ENCODE measurements at regions not wholly inside any gene's neighbourhood (a gene's known extent, or its start where the extent isn't known, plus 50 kb on each side); places are given as distances from the start of the nearest gene placed in this dataset.

DNA sequence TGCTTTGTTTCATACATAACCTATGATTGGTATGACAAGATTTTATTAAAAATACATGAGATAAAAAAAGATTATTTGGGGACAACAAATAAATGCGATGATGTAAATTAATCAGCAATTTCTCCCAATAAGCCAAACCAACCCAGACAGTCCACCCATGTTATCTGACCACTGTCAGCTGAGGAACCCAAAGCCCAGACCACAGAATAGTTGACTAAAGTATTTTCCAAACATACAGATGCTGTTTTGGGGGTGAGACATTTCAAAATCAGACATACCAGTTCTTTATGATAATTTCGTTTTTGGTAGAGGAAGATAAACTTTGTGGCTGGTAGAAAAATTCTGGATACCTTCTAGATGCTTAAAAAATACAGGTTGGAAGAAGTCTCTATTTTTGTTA is 650.8 kb upstream of the FAM241A start:
- no peak for DNase-seq (ENCODE audit: low read depth)

DNA sequence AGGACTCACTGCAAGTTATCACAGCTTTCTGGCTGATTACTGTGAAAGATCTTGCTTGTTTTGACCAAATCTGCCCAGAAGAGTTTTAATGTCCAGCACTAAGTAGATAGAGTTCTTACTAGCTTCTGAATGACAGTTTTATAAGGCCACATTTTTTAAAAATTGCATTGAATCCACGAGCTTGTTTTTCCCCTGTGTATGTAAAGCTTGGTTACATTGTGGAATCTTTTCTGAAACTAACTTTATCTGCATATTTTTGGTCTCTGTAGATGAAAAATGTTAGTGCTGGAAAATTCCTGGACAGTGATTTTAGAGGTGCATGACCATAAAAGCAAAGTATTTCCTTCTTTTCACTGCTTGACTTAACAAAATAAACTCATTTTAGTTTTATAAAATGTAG is 650.3 kb upstream of the FAM241A start:
- no peak for DNase-seq (ENCODE audit: low read depth)

DNA sequence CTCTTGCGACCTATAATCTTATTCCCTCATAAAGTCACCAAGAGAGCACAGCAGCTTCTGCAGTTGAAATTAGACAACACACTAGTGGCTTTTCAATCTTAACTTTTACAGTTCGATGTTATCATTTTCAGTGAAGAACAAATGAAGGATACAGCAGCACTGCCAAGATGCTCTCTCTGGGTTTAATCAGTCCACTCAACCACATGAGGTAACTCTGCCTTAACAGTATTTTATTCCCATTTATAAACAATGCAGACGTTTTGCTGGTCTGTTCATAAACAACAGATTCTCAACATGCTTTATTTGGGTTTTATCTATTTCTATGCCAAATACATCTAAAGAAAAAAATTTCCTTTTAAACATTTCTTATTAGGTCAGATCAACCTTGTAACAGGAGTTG is 646.0 kb upstream of the FAM241A start:
- no peak for DNase-seq (ENCODE audit: low read depth)

DNA sequence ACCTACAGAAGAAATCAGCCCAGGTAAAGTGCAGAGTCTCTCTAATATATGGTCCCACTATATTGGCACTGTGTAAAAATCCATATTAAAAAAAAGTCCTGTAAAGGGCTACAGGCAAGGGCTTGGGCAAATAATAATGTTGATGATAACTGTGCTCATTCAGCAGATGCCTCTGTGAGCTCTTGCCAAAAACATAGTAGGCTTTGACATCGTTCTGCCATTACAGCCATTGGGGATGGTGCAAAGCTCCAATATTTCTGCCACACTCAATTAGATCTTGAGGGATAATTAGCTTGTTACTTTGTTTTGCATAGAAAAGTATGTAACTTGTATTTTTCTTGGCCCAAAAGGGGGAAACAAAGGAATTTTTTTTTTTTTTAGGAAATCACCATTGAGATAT is 645.5 kb upstream of the FAM241A start:
- no peak for DNase-seq (ENCODE audit: low read depth)

DNA sequence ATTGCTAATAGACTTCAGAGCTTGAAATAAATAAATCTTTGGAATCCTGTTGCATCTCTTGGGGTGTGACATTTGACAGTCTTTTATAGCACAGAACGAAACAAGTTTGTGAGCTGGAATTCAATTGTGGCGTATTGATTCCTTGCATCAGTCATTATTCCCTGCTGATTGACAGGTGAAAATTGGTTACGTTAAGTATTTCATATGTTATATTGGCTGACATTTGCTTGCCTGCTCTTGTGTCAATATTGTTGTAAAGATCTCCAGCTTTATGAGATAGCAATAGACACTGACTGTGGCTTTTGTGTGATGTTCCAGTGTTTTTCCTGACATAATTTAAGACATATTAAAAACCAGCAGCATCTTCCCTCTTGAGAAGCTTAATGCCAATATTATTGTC is 644.4 kb upstream of the FAM241A start:
- DNase-seq (ENCODE audit: low read depth) = no peak

DNA sequence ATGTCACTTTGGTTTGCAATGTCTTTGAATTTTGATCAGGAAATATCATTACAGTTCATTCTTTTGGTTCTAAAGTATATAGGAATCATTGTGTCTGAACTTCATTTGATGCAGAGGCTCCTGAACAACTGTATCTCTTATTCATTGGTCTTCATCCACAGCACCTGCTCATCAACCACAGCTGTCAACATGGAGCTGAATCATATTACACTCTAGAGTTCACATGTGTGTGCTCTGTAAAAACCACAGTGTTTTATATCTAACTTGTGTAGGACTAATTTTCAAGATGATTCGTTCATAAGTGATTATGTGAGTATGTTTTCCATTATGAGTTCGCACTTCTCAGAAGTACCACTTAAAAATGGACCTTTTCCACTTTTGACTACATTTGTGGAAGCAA is 643.3 kb upstream of the FAM241A start:
- DNase-seq (ENCODE audit: low read depth) = no peak

DNA sequence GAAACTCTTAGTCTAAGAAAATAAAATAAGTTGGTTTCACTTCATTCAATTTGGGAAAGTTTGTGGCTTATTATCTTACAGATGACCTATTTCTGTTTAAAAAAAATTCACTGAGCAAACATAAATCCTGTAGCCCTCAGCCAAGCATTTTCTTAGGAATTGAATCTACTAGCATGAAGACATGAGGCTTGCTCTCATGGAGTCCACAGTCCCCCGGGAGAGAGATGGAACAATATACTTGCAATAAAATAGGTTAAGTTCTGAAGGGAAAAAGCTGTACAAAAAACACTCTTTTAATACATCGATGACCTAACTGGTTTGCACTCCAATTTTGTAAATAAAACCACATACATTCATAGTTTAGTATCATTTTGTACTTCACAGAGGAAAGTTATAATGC is 642.6 kb upstream of the FAM241A start:
- no peak for DNase-seq (ENCODE audit: low read depth)

DNA sequence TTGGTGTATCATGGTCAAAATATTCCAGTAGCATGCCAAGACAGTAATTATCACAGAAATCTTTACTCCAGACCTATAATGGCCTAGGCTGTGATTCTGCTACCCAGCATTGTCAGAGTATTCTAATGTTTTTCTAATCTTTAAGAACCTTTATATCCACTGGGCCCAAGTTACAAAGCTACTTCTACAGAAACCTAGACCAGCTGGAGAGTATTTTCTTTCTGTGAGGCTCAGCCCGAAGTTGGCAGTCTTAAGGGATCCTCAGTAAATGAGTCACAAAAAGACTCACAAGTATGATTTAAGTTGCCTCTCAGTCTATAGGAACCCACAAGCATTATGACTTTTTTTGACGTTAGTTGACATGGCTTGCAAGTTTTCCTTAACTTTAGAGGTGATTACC is 638.5 kb upstream of the FAM241A start:
- DNase-seq (ENCODE audit: low read depth) = peak; percentile 36

DNA sequence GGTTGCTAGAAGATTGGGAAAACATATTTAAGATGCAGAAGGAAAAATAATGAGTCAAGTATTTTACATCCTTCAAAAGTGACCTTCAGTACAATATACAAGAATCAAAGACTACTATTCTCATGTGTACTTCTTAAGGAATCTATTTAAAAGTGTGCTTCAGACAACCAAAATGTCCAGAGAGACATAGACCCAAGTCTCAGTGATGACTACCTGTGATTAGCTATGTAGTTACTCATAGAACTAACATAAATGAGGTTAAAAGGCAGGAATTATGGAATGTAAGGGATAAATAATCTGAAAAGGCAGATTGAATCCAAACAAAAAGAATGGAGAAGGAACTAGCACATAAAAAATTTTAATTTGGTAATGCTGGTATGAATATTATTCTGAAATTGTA is 634.7 kb upstream of the FAM241A start:
- no peak for DNase-seq (ENCODE audit: low read depth)

DNA sequence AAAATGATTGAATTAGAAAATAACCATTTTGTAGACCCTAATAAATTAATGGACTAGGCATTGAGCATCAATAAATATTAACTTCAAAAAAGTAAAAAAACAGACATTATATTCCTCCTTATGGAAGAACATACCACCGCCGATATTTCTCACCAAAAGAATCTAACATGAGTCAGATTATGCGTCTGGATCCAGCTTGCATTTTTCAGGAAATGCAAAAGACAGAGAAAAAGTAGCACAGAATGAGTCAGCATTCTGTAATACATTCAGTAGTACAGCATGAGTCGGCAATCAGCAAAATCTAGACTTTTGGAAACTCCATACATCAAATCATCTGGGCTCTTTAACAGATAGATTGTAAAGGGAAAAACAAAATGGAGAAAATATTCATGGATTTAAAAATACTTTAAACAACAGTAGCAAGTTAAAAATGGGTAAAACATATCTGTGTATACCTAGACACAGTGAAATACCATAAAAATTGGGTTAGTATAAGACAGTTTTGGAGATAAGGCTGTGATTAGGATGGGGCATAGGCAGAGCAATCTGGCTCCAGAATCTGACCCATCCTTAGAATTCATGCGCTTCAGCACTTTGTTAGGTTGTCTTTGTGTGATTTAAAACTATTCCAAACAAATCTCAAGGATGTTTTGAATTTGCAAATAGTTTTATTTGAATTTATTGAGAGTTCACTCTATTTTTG is 633.0 kb upstream of the FAM241A start:
- DNase-seq (ENCODE audit: low read depth) = peak; percentile 59

DNA sequence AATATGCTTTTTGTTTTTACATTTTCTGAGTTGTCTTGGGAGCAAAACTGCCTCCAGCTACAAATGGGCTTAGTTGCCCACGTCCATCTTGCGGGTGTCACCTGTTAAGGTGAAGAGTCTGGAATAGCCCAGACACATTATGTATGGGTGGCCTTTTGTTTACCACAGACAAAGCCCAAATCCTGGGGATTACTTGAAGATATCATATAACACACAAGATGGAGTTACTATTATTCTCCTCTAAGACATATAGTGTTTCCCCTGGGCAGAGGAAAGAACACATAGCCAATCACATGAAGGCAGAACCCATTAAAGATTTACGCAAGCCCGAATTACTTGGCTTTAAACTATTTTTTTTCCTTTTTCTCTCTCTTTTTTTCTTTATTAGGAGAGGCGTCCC is 625.6 kb upstream of the FAM241A start:
- DNase-seq (ENCODE audit: low read depth) = no peak

DNA sequence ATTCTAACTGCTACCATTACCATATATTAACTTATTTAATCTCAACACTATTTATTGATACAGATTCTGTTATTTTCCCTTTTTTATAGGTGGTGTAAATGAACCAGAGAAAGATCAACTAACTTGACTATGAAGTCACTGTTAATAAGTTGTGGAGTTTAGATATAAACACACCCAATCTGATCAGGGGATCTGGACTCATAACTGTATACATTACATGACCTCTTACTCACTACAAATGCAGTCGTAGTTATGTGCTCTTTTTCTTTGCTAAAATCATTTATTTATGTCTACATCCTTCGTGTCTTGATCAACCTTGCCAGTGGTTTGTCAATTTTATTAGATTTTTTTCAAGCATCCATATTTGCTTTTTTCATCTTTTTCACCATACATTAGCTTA is 614.8 kb upstream of the FAM241A start:
- DNase-seq (ENCODE audit: low read depth) = no peak

DNA sequence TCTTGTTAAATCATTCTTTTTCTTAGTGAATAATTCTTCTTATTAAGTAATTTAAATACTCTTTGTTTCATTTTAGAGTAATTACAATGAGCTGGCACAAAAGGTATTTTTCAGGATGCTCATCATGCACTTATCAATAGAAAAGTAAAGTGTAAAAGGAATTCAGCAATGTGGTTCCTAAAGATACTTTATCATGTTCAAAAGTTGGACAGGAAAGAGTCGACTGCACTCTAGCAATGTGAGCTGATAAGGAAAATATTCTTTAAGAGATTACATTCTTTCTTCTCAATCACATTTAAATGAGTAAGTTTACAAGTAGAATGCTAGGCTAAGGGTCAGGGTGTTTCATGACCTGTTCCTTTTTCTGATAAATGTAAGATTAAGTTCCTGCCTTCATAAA is 609.5 kb upstream of the FAM241A start:
- DNase-seq (ENCODE audit: low read depth) = no peak

DNA sequence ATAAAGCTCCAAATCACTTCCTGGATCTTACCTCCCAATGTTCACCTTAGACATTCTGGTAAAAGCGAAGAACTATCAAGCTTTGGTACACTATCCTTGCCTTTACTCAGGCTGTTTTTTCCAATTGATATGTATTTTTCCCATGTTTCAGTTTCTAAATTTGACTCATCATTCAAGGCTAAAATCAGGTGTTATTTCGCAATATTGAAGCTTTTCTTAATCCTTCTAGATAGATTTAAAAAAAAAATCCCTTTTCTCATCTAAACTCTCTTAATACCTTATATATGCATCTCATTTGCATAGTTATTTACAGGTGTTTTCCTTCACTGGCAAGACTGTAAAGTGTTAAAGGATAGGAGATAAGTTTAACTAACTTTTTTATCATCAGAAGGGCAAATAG is 608.1 kb upstream of the FAM241A start:
- no peak for DNase-seq (ENCODE audit: low read depth)

DNA sequence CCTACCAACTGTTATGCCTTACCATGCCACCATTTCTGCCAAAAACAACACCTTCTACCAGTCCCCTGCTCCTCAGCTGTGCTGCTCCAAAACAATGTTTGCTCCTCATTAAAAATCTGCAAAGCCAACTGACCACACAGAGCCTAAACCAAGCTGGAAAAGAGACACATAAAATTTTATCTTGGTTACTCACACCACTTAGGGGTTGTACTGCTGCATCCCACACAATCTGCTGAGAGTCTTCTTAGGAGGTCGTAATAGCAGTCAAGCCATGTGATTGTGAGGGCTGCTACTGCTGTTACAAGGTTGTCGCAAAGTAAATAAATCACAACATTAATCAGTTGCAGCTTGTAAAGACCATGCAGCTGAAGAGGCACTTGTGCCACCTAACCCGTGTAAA is 607.4 kb upstream of the FAM241A start:
- DNase-seq (ENCODE audit: low read depth) = no peak

DNA sequence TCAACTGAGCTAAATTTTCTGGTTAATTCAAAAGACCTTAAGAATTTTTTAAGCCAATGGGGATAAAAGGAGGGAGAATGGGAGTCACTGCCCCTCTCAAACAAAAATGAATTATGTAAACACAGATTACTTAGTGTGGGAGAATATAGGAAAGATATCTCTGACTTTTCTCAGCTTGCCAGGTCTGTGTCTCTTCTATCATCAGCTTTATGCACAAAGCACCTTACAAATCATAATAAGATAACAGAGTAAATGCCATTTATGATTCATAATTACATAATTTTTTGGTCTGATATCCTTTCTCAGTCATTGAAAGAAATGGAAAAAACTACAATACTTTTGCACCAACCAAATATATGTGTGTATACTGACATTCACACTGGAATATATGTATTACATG is 604.6 kb upstream of the FAM241A start:
- no peak for DNase-seq (ENCODE audit: low read depth)

DNA sequence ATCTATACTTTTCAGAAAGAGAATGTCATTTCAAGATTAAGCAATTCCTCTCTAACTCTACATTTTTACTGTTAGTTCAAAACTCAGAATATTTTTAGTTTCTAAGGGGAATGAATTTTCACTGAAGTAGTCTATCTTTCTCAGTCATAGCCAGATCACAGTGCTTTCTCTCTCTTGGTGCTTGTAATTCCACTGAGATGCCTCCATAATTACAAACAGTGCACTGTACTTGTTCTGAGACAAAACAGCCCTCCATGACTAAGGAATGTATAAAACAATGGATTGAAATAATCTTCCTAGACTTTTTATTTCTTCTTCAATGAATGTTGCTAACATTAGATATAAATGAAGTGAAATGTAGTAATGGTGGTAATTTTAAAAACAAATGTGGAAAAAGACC is 603.2 kb upstream of the FAM241A start:
- DNase-seq (ENCODE audit: low read depth) = no peak

DNA sequence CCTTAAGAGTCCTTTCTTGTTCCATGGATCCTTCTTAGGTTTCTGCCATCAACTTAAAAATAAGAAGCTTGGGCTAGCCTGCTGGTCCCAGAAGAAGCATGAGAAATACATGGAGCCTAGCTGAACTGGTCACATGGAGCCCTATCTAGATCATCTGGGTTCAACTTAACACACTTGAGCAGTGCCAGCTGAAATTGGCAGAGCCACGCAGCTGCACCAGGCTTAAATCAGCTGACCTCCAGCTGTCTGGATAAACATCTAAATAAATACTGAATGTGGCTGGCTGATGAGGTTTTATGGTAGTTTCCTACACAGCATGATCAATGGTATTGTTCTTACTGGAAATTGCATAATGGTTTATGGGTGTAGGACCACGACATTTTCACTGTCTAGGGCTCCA is 598.4 kb upstream of the FAM241A start:
- DNase-seq (ENCODE audit: low read depth) = no peak

DNA sequence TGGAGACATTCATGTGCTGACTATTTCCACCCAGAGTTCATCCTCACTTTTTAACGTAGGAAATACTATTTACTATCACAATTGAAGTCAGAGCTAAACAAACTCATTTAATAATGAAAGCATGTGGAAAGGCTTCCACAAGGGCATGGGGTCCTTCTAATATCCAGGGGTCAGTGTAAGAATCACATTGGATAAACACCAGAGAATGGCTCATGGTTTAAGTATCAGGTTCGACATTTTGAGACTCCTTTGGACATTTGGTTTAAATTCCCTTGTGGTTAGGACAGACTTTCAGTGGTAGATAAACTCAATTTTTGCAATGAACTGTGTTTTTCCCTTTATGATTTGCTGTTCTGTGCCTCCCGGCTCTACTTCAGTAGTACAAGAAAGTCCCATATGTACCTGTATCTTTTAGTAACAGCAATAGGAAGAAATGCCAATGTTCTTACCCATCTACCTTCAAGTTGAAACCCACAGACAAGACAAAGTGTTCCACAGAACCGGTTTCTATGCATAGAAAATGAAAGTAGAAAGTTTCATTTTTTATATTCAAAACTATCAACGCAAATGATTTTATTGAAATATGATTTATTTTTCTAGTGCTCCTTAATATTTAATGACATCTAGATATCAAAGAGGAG is 589.0 kb upstream of the FAM241A start:
- DNase-seq (ENCODE audit: low read depth) = peak; percentile 12

DNA sequence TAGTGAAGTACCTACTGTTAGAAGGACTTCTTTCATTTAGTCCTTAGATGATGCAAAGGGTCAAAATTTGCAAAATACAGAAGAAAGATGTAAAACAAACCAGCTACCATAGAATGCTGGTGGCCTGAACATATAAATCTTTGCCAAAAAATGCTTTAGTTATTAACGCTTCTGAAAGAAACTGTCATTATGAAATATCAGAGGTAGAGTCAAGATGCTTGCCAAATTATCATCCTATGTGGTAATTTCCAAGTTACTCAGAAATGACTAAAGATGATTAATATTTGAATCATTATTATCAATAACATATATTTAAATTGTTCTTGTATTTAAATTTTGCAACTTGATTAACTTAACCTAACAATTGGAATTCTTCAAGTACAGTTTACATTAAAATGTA is 588.4 kb upstream of the FAM241A start:
- DNase-seq (ENCODE audit: low read depth) = no peak

DNA sequence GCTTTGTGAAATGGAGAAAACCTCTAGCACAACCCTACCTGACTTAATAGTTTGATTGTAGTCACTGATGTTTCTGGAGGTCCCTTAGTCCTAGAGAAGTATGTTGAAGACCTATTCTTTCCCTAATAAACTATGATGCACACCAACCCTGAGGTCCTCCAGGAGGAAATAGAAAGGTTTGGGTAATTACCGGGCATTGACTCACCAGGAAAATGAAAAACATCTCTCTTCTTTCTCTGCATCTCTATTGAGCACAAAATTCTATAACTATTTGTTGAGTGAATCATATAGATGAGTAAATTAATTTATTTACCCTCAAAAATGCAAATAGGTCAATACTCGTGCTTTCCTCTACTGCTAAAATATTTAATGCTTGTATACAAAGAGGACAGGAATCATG is 582.4 kb upstream of the FAM241A start:
- DNase-seq (ENCODE audit: low read depth) = no peak

DNA sequence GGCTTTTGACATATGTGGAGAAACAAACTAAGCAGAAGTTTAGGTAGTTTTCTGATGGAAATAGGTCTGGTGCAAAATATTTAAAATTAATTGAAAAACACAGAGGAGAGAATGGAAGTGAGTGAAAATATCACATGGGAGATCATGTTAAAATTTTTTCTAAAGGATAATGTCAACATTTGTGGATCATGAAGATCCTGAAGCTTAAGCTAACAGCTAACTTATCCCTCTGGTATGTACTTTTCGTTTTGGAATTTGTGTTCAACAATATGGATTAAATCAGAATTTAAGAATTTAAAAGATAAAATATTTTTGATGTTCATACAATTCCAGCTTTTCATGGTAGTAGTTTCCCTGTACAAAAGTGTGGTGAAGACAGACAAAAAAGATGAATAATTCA is 572.8 kb upstream of the FAM241A start:
- DNase-seq (ENCODE audit: low read depth) = no peak

DNA sequence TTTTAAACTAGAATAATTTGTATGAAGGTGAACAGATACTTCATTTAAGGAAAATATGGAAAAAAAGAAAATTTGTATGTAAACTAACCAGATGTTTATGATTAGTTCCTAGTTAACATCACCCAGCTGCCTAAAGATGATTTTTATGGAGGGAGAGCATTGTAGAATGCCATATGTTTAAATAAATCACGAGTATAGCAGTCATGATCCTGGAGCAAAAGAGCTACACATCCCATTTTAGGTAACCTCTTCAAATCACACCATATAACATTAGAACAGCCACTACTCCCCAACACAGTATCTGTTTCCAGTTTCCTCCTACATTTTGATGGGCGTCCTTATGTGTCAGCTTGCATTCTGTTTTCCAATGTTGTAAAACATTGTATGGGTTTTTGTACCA is 571.9 kb upstream of the FAM241A start:
- DNase-seq (ENCODE audit: low read depth) = no peak

DNA sequence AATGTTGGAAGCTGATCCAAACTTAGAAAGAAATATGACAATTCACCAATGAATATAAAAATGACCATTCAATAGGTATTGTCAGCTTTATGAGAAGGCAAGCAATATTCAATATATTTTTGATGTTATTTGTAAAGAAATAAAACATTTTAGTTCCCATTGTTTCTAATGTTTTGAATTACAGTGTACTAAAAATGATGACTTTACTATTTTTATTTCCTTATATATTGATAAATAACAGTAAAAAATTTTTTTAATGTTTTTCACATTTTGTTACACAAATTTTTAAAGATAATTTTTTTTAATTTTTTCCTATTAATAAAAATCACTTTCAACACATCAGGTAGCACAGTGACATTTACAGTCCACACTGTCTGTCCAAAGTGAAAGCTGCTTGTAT is 565.5 kb upstream of the FAM241A start:
- no peak for DNase-seq (ENCODE audit: low read depth)
